GM19455 (cell line): ENCODE measurements at regions not wholly inside any gene's neighbourhood (a gene's known extent, or its start where the extent isn't known, plus 50 kb on each side); places are given as distances from the start of the nearest gene placed in this dataset.
"Not testable (repeated sequence)": the region's sequence is repeated elsewhere in the genome, so short reads cannot be mapped to it uniquely, and the experiment has no call there.

Experiments
- ATAC-seq: cut with Tn5 transposase; IDR thresholded peaks from one replicate; pipeline ENCODE4 v1.9.1; 2021; ENCODE audit not compliant: unreplicated experiment

GRCh38 chr17:33986566-33986965, 268.5 kb upstream of the CCL2 start:
- ATAC-seq = no peak

- no peak for ATAC-seq
Observed at GRCh38 chr17:33987162-33987561, 267.9 kb upstream of the CCL2 start.

DNA sequence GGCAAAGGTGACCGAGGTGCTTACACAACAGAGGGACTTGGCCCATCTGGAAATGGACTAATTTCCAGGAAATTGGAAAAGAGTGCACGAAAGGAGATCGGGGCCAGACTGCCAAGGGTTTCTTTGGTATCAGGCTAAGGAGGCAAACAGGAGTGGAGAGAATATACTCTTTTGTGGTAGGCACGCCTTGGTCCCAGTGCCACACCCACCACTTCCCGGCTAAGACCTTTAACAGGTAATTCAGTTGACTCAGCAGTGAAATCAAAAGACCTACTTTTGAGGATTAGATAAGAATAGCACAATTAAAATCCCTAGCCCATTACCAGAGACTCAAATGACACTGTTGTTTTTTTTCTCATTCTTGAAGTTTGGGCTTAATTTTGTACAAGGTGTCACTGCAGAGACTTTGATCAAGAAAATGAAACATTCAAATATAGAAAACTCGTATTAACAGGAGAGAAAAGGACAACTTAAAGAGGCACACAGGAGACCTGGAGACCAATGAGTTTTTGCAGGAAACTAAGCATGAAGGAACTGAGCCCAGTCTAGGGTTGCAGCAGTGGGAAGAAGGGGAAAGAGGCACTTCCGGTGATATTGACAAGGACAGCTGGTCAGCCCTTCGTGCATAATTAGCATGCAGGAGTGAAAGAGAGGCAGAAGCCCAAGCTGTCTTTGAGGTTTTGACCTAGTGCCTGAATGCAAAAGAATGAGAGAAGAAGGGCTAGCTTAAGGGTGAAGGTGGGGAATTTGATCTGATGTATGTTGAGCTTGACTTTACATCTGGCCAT, 265.5 kb upstream of the CCL2 start:
- ATAC-seq = no peak

- ATAC-seq = no peak
Observed at GRCh38 chr17:33990943-33991706, 264.0 kb upstream of the CCL2 start.

DNA sequence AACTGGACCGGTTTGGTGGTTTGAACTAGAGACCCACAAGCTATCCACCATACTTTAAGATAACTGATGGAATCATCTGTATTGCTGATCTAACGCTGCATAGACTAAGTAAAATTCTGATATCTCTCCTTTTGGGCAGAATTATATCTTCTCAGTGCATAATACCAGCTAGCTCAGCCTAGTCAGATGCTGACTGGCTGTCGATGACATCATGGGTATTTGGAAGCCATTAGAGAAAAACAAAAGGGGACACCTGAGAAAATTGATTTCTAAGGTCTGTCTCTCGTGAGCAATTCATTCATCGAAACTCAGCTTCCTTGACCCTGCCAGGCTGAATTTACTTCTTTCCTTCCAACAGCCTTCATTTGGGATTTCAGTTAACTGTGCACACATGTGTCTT, 263.0 kb upstream of the CCL2 start:
- no peak for ATAC-seq

DNA sequence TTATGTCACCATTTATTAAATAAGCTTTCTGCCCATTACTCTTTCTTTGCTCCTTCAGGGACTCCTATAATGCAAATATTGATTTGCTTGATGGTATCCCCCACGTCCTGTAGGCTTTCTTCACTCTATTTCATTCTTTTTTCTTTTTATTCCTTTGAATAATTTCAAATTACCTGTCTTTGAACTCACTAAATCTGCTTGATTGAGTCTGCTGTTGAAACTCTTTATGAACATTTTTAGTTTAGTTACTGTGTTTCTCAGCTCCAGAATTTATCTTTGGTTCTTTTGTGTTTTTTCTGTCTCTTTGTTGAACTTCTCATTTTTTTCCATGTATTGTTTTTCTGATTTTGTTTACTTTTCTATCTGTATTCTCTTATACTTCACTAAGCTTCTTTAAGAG, 254.4 kb upstream of the CCL2 start:
- ATAC-seq = no peak

DNA sequence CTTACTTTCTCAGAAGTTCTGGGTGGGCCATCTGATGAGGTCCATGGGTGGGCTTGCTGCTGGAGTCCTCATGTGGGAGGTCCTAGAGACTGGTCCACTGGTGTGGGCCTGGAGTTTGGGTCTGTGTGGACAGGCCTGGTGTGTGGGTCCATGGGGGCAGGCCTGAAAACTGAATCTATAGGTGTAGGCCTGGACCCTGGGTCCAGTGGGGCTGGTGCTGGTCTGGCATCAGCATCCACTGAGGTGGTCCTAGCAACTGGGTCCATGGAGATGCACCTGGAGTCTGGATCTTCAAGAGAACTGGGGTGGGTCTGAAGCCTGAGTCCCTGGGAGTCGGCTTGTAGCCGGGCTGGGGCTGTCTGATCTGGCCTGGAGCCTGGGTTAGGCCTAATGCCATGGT, 253.8 kb upstream of the CCL2 start:
- ATAC-seq = no peak

- ATAC-seq = no peak
Observed at GRCh38 chr17:34006126-34006525, 249.0 kb upstream of the CCL2 start.

- ATAC-seq = no peak
Observed at GRCh38 chr17:34008125-34008524, 247.0 kb upstream of the CCL2 start.

GRCh38 chr17:34009912-34010311, 245.2 kb upstream of the CCL2 start:
- no peak for ATAC-seq

- ATAC-seq = no peak
Observed at GRCh38 chr17:34010534-34010933, 244.6 kb upstream of the CCL2 start.

DNA sequence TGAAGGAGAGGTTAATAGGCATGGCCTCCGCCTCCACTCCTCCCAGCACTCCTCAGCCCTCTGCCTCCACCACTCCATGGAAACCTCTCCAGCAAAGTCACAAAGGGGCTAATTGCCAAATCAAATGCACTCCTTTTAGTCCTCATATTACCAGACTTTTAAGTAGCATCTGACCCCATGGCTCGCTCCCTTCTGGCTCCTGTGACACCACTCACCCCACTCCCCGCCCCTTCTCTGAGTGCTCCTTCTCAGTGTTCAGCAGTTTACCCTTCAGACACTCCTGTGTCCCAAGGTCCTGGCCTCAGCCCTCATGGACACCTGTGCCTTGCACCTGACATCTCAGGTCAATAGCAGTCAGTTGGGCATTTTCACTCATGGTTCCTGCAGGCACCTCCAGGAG, 243.5 kb upstream of the CCL2 start:
- ATAC-seq = no peak

GRCh38 chr17:34012709-34013375, 242.2 kb upstream of the CCL2 start:
- no peak for ATAC-seq

GRCh38 chr17:34015253-34015652, 239.8 kb upstream of the CCL2 start:
- ATAC-seq = no peak

GRCh38 chr17:34024386-34024785, 230.7 kb upstream of the CCL2 start:
- ATAC-seq = no peak

DNA sequence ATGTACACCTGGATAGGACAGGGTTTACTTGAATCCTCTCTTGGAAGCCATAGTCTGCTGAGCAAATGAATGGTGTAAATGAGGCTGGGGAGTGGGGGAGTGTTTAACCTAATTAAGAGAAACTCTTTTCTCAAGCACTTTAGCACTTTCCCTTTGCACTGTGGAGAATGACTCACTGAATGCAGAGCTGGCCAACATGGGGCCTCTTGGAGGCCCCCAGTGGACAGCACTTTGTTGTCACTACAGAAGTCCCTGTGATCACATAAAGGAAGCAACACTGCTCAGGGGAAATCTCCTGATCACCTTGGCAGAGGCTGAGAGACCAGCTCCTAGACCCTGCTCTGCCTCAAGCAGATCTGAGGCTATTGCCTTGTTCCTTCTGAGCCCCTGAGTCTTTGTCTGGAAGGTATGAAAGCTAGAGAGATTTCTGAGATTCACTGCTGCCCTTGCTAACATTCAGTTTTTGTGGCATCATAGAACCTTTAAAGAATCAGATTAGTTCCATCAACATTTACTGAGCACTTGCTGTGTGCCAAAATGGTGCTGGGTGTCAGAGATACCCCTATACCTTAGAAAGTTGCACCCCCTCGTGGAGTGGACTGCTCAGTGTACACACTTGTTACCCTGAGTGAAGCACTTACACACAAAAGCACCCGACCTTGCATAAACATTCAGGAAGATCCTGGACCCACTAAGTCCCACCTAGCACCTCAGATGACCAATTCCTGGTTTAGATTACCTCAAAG, 230.1 kb upstream of the CCL2 start:
- ATAC-seq = no peak

- not testable (repeated sequence) for ATAC-seq
Observed at GRCh38 chr17:34030601-34031000, 224.5 kb upstream of the CCL2 start.

DNA sequence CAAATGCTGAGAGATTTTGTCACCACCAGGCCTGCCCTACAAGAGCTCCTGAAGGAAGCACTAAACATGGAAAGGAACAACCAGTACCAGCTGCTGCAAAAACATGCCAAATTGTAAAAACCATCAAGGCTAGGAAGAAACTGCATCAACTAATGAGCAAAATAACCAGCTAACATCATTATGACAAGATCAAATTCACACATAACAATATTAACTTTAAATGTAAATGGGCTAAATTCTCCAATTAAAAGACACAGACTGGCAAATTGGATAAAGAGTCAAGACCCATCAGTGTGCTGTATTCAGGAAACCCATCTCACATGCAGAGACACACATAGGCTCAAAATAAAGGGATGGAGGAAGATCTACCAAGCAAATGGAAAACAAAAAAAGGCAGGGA, 222.8 kb upstream of the CCL2 start:
- ATAC-seq = not testable (repeated sequence)

DNA sequence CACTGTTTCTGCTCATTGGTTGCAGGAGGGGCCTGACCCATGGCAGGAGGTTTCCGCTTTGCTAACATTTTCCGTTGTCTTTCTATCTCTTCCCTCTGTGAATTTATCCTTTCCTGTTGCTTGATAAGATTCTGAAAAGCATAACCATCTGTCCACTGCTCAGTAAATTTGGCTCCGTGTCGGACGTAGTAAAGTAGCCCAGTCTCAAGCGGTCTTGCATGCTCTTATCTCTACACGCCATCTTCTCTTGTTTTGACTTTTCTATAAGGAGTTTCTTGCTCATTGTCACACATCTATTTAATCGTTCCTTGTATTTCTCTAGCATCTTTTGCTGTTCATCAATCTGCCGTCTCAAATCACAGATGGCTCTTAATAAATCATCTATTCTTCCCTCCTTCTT, 216.3 kb upstream of the CCL2 start:
- not testable (repeated sequence) for ATAC-seq

GRCh38 chr17:34039213-34039612, 215.9 kb upstream of the CCL2 start:
- not testable (repeated sequence) for ATAC-seq
